ENCODE measurements at regions not wholly inside any gene's neighbourhood (a gene's known extent, or its start where the extent isn't known, plus 50 kb on each side); places are given as distances from the start of the nearest gene placed in this dataset.
A peak's percentile ranks its signal among the peaks of the same experiment; 100 is the strongest.
"Not testable (repeated sequence)": the region's sequence is repeated elsewhere in the genome, so short reads cannot be mapped to it uniquely, and the experiment has no call there.

GRCh38 chr12:89833337-89834252 is 125.0 kb upstream of the ATP2B1 start:
- no peak for DNase-seq

GRCh38 chr12:89832336-89832735 is 123.7 kb upstream of the ATP2B1 start:
- peak; percentile 51 for DNase-seq

GRCh38 chr12:89831310-89832095 is 122.9 kb upstream of the ATP2B1 start:
- DNase-seq = no peak

GRCh38 chr12:89829434-89829975 is 120.9 kb upstream of the ATP2B1 start:
- DNase-seq = no peak

- DNase-seq = no peak
Observed at GRCh38 chr12:89828575-89828974, 119.9 kb upstream of the ATP2B1 start.

- peak; percentile 79 for DNase-seq
Observed at GRCh38 chr12:89827592-89827991, 119.0 kb upstream of the ATP2B1 start.

GRCh38 chr12:89826468-89826867 is 117.8 kb upstream of the ATP2B1 start:
- DNase-seq = no peak

- peak; percentile 53 for DNase-seq
Observed at GRCh38 chr12:89825591-89826449, 117.2 kb upstream of the ATP2B1 start.

- no peak for DNase-seq
Observed at GRCh38 chr12:89824822-89825221, 116.2 kb upstream of the ATP2B1 start.

- not testable (repeated sequence) for DNase-seq
Observed at GRCh38 chr12:89822992-89823391, 114.4 kb upstream of the ATP2B1 start.

GRCh38 chr12:89821896-89822295 is 113.3 kb upstream of the ATP2B1 start:
- no peak for DNase-seq

GRCh38 chr12:89817501-89818226 is 109.0 kb upstream of the ATP2B1 start:
- DNase-seq = no peak

GRCh38 chr12:89815225-89815624 is 106.6 kb upstream of the ATP2B1 start:
- DNase-seq = no peak

GRCh38 chr12:89803412-89803811 is 94.8 kb upstream of the ATP2B1 start:
- DNase-seq = no peak

GRCh38 chr12:89801284-89801683 is 92.6 kb upstream of the ATP2B1 start:
- DNase-seq = no peak

GRCh38 chr12:89800435-89800834 is 91.8 kb upstream of the ATP2B1 start:
- no peak for DNase-seq

GRCh38 chr12:89799316-89799715 is 90.7 kb upstream of the ATP2B1 start:
- DNase-seq = no peak

- no peak for DNase-seq
Observed at GRCh38 chr12:89797436-89797835, 88.8 kb upstream of the ATP2B1 start.

- DNase-seq = peak; percentile 19
Observed at GRCh38 chr12:89796798-89797382, 88.3 kb upstream of the ATP2B1 start.

GRCh38 chr12:89793946-89794345 is 85.3 kb upstream of the ATP2B1 start:
- DNase-seq = no peak

GRCh38 chr12:89791286-89791685 is 82.6 kb upstream of the ATP2B1 start:
- no peak for DNase-seq

GRCh38 chr12:89789862-89790261 is 81.2 kb upstream of the ATP2B1 start:
- DNase-seq = no peak
